ENCODE measurements at regions not wholly inside any gene's neighbourhood (a gene's known extent, or its start where the extent isn't known, plus 50 kb on each side); places are given as distances from the start of the nearest gene placed in this dataset.

DNA sequence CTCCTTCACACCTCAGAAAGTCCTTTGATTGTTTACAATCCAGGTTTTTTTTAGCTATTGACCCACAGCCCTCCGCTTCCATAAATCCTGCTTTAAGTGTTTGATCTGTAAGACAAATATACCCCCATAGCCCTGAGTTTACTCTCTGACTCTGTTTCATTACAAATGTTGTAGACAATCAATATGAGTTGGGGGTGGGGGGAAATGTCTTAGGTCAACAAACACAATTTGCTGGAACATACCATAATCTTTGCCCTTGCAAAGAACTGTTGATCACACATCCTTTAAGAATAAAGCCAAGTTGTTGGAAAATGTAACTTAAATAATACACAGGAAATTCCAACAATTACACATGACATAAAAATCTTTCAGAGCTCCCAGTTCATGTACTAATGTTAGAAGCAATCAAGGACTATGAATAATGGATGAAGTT lies 301.8 kb upstream of the SEMA6D start:
- DNase-seq: no peak
- Histone ChIP-seq H3K36me3 (ENCODE audit: insufficient read depth, low read length) (no peaks in the 10 kb centered on the region), H3K27me3 (ENCODE audit: control insufficient read depth in 1 of 2, insufficient read depth in 2 of 2, low read length in 2 of 2) (no peaks in the 10 kb centered on the region), H3K9me3 (ENCODE audit: control insufficient read depth in 1 of 2, insufficient read depth in 1 of 2, low read length in 2 of 2) (peaks cover 0 to 5% of the 10 kb centered on the region in 2 experiments), H3K27ac (ENCODE audit: low read depth in 1 of 2, low read length in 2 of 2) (no peak overlapping the region), H3K4me1 (ENCODE audit: insufficient read depth, low read length) (no peaks in the 10 kb centered on the region), H3K4me3 (ENCODE audit: low read length) (no peak overlapping the region)
- intact Hi-C loops (cut with DNase I, micrococcal nuclease): no loop called here
- Mint-ChIP-seq H3K4me3 (no peak overlapping the region), H3K4me1 (ENCODE audit: low read depth) (no peaks in the 10 kb centered on the region), H3K27me3 (no peaks in the 10 kb centered on the region), H3K27ac (no peak overlapping the region), H3K36me3 (ENCODE audit: low read depth) (no peaks in the 10 kb centered on the region), H3K9me3 (no peaks in the 10 kb centered on the region)
- ChIA-PET POLR2A (no interaction called here), CTCF (no interaction called here)
- TF ChIP-seq, protein P1, sequence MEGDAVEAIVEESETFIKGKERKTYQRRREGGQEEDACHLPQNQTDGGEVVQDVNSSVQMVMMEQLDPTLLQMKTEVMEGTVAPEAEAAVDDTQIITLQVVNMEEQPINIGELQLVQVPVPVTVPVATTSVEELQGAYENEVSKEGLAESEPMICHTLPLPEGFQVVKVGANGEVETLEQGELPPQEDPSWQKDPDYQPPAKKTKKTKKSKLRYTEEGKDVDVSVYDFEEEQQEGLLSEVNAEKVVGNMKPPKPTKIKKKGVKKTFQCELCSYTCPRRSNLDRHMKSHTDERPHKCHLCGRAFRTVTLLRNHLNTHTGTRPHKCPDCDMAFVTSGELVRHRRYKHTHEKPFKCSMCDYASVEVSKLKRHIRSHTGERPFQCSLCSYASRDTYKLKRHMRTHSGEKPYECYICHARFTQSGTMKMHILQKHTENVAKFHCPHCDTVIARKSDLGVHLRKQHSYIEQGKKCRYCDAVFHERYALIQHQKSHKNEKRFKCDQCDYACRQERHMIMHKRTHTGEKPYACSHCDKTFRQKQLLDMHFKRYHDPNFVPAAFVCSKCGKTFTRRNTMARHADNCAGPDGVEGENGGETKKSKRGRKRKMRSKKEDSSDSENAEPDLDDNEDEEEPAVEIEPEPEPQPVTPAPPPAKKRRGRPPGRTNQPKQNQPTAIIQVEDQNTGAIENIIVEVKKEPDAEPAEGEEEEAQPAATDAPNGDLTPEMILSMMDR (IDR thresholded peaks at IDR 0.05): no peak
- no peak for ATAC-seq (ENCODE audit: poor library complexity)

DNA sequence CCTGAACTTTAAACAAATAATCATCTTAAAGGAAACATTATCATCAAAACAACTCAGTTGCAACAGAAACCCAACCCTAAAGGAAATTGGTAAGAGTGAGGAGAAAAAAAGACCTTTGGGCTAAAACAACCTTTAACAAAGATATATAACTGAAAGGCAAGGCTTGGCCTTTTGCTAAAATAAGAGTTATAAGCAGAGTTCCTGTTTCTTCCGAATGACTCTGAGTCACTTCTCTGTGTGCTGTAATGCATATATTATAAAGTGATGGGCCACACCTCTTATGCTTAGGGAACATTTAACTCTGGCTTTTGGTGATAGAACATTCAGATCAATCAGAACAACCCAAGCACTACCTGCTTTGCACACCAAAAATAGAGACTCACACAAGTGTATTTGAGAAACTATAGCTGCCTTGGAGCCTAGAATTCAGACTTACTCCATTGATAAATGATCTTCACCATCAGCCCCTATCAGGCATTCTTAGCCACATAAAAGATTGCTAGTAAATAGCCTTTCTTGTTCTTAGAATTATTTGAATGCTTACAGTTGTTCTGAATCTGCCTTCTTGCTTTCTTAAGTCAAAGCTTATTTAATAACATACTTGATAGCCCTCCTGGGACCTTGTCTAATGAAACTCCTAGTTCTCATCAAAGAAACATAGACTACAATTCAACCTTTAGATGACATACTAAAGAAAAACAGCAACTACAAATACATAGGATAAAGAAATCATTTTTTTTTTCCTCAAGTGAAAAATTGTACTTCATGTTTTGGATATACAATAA lies 294.2 kb upstream of the SEMA6D start:
- H3K27me3 ChIP-seq (ENCODE audit: control insufficient read depth in 1 of 2, insufficient read depth in 2 of 2, low read length in 2 of 2): no peaks in the 10 kb centered on the region
- H3K4me1 ChIP-seq (ENCODE audit: insufficient read depth, low read length): no peaks in the 10 kb centered on the region
- DNase-seq (no peak), ATAC-seq (ENCODE audit: poor library complexity) (no peak)
- ChIA-PET CTCF (no interaction called here), POLR2A (no interaction called here)
- H3K4me3 Mint-ChIP-seq: no peak overlapping the region
- H3K27me3 Mint-ChIP-seq: no peaks in the 10 kb centered on the region
- H3K4me1 Mint-ChIP-seq (ENCODE audit: low read depth): no peaks in the 10 kb centered on the region
- H3K27ac Mint-ChIP-seq: no peak overlapping the region
- TF ChIP-seq, protein P1 (IDR thresholded peaks at IDR 0.05): no peak
- no peak overlapping the region for H3K27ac ChIP-seq (ENCODE audit: low read depth in 1 of 2, low read length in 2 of 2)
- H3K9me3 Mint-ChIP-seq: no peaks in the 10 kb centered on the region
- no peaks in the 10 kb centered on the region for H3K36me3 ChIP-seq (ENCODE audit: insufficient read depth, low read length)
- peaks cover 0 to 5% of the 10 kb centered on the region in 2 experiments for H3K9me3 ChIP-seq (ENCODE audit: control insufficient read depth in 1 of 2, insufficient read depth in 1 of 2, low read length in 2 of 2)
- H3K36me3 Mint-ChIP-seq (ENCODE audit: low read depth): no peaks in the 10 kb centered on the region
- intact Hi-C loops (cut with DNase I, micrococcal nuclease): no loop called here
- no peak overlapping the region for H3K4me3 ChIP-seq (ENCODE audit: low read length)

DNA sequence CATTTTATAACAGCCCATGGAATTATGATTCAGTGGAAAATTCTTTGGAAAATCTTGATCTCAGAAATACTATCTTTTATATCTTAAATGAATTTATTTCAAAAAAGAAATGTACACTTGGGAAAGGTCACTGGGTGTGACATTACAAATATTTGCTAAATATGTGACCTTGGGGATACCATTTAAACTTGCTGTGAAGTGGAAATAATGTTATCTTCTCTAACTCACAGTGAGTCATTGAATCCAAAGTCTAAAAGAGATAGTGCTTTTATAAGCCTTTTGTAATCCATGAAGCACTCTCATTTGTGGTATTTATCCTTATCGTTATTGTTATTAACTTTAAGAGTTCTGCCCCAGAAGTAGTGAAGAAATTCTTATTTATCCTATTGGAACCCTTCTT lies 289.8 kb upstream of the SEMA6D start:
- Histone ChIP-seq H3K4me3 (ENCODE audit: low read length) (no peak overlapping the region), H3K9me3 (ENCODE audit: control insufficient read depth in 1 of 2, insufficient read depth in 1 of 2, low read length in 2 of 2) (no peaks in the 10 kb centered on the region), H3K27ac (ENCODE audit: low read depth in 1 of 2, low read length in 2 of 2) (no peak overlapping the region), H3K27me3 (ENCODE audit: control insufficient read depth in 1 of 2, insufficient read depth in 2 of 2, low read length in 2 of 2) (no peaks in the 10 kb centered on the region), H3K4me1 (ENCODE audit: insufficient read depth, low read length) (no peaks in the 10 kb centered on the region), H3K36me3 (ENCODE audit: insufficient read depth, low read length) (no peaks in the 10 kb centered on the region)
- no peaks in the 10 kb centered on the region for H3K36me3 Mint-ChIP-seq (ENCODE audit: low read depth)
- H3K27ac Mint-ChIP-seq: no peak overlapping the region
- TF ChIP-seq, protein P1 (IDR thresholded peaks at IDR 0.05): no peak
- ATAC-seq (ENCODE audit: poor library complexity) (no peak), DNase-seq (no peak)
- no peak overlapping the region for H3K4me3 Mint-ChIP-seq
- H3K27me3 Mint-ChIP-seq: no peaks in the 10 kb centered on the region
- ChIA-PET CTCF (no interaction called here), POLR2A (no interaction called here)
- H3K9me3 Mint-ChIP-seq: no peaks in the 10 kb centered on the region
- intact Hi-C loops (cut with DNase I, micrococcal nuclease): no loop called here
- H3K4me1 Mint-ChIP-seq (ENCODE audit: low read depth): no peaks in the 10 kb centered on the region

Measured in CD4-positive, alpha-beta T cell (primary cell).